IMR-90 (cell line): ENCODE measurements at regions not wholly inside any gene's neighbourhood (a gene's known extent, or its start where the extent isn't known, plus 50 kb on each side); places are given as distances from the start of the nearest gene placed in this dataset.

Experiments
- ATAC-seq: fragments of 200-7000 bp; cut with Tn5 transposase; 2 replicates; pipeline ENCODE4 v1.9.1; 2020; ENCODE audit warnings: low read depth, mild to moderate bottlenecking, moderate library complexity
- BruUV-seq: library from RNA; stranded (reverse); fragments of 400-500 nt; replicated peaks from 2 replicates; lab custom pipeline; 2021; lab: Mats Ljungman, UMichigan
- CTCF ChIA-PET: fragments of 300-600 bp; formaldehyde crosslinking; extraction: SDS; loops from one replicate; lab custom pipeline; 2021; ENCODE audit warnings: antibody characterized with exemption; lab: Yijun Ruan, JAX
- POLR2A ChIA-PET: fragments of 300-600 bp; sonication (Branson Sonifier 250); formaldehyde crosslinking; loops from one replicate; lab custom pipeline; 2022; ENCODE audit warnings: antibody characterized with exemption; ENCODE audit not compliant: unreplicated experiment; lab: Charles Lee
- DNase-seq: peaks from one replicate; pipeline ENCODE4 v3.0.0; 2013
- H2AFZ ChIP-seq: replicated peaks from 2 replicates; pipeline ENCODE3; 2013; ENCODE audit warnings: low read length, mild to moderate bottlenecking; ENCODE audit not compliant: poor library complexity
- H2AK5ac ChIP-seq: 2 replicates; pipeline ENCODE4 v1.6.1; 2013; ENCODE audit warnings: low read depth, low read length, inconsistent platforms
- H2AK9ac ChIP-seq: replicated peaks from 2 replicates; pipeline ENCODE3; 2013; ENCODE audit warnings: mild to moderate bottlenecking, low read depth, low read length, moderate library complexity; ENCODE audit not compliant: poor library complexity
- H2BK120ac ChIP-seq: 2 replicates; pipeline ENCODE4 v1.6.1; 2013; ENCODE audit warnings: low read depth, low read length, inconsistent platforms
- H2BK15ac ChIP-seq: 3 replicates; pipeline ENCODE4 v1.6.1; 2013; ENCODE audit warnings: low read depth, low read length, inconsistent platforms
- H2BK20ac ChIP-seq: 2 replicates; pipeline ENCODE4 v1.6.1; 2013; ENCODE audit warnings: low read depth, mild to moderate bottlenecking, inconsistent platforms, low read length, moderate library complexity
- H2BK5ac ChIP-seq: 2 replicates; pipeline ENCODE4 v1.6.1; 2013; ENCODE audit warnings: mild to moderate bottlenecking, low read depth, low read length, inconsistent platforms; ENCODE audit not compliant: poor library complexity, severe bottlenecking
- H3K14ac ChIP-seq: replicated peaks from 2 replicates; pipeline ENCODE4 v1.6.1; 2013; ENCODE audit warnings: low read depth, low read length, inconsistent platforms
- H3K18ac ChIP-seq: 2 replicates; pipeline ENCODE4 v1.6.1; 2013; ENCODE audit warnings: low read depth, low read length, control low read depth
- H3K23ac ChIP-seq: 2 replicates; pipeline ENCODE4 v1.6.1; 2013; ENCODE audit warnings: low read depth, low read length, inconsistent platforms
- H3K27ac ChIP-seq: 2 replicates; pipeline ENCODE4 v1.5.1; 2013; ENCODE audit warnings: mild to moderate bottlenecking, control low read depth, low read length; ENCODE audit not compliant: insufficient read depth
- H3K27me3 ChIP-seq: 2 replicates; pipeline ENCODE4 v1.6.1; 2013; ENCODE audit warnings: low read length; ENCODE audit not compliant: control insufficient read depth, insufficient read depth
- H3K36me3 ChIP-seq: 2 replicates; pipeline ENCODE4 v1.6.1; 2013; ENCODE audit warnings: low read length, mixed read lengths; ENCODE audit not compliant: control insufficient read depth, insufficient read depth
- H3K4ac ChIP-seq: 2 replicates; pipeline ENCODE4 v1.6.1; 2013; ENCODE audit warnings: low read depth, low read length, inconsistent platforms
- H3K4me1 ChIP-seq: 2 replicates; pipeline ENCODE4 v1.6.1; 2013; ENCODE audit warnings: low read length, mixed read lengths; ENCODE audit not compliant: control insufficient read depth, insufficient read depth
- H3K4me2 ChIP-seq: 2 replicates; pipeline ENCODE4 v1.6.1; 2013; ENCODE audit warnings: low read depth, mild to moderate bottlenecking, control low read depth, low read length, moderate library complexity
- H3K4me3 ChIP-seq: 2 replicates; pipeline ENCODE4 v1.5.1; 2013; ENCODE audit warnings: low read depth, mild to moderate bottlenecking, control low read depth, low read length, moderate library complexity; ENCODE audit not compliant: insufficient read depth
- H3K56ac ChIP-seq: 2 replicates; pipeline ENCODE4 v1.6.1; 2013; ENCODE audit warnings: low read length, inconsistent platforms; ENCODE audit not compliant: insufficient read depth; ENCODE audit errors: extremely low read depth
- H3K79me1 ChIP-seq, 2 experiments: 2 replicates each; pipeline ENCODE4 v1.6.1; 2013; ENCODE audit warnings: low read length in 2 of 2, inconsistent platforms in 1 of 2, low read depth in 1 of 2
- H3K9ac ChIP-seq: 2 replicates; pipeline ENCODE4 v1.6.1; 2013; ENCODE audit warnings: low read depth, low read length, control low read depth
- H3K9me1 ChIP-seq: 2 replicates; pipeline ENCODE4 v1.6.1; 2013; ENCODE audit warnings: low read length, inconsistent platforms; ENCODE audit not compliant: insufficient read depth
- H3K9me3 ChIP-seq: 2 replicates; pipeline ENCODE4 v1.6.1; 2013; ENCODE audit warnings: low read length; ENCODE audit not compliant: control insufficient read depth, insufficient read depth
- H4K20me1 ChIP-seq: 2 replicates; pipeline ENCODE4 v1.6.1; 2013; ENCODE audit warnings: low read length, inconsistent platforms; ENCODE audit not compliant: insufficient read depth
- H4K5ac ChIP-seq: 2 replicates; pipeline ENCODE4 v1.6.1; 2013; ENCODE audit warnings: mild to moderate bottlenecking, low read depth, low read length, control low read depth
- H4K8ac ChIP-seq, 2 experiments: 2 replicates each; pipeline ENCODE4 v1.6.1; 2013; ENCODE audit warnings: low read depth in 2 of 2, low read length in 2 of 2, control low read depth in 1 of 2, inconsistent platforms in 1 of 2
- H4K91ac ChIP-seq: 2 replicates; pipeline ENCODE4 v1.6.1; 2013; ENCODE audit warnings: low read depth, low read length, inconsistent platforms; ENCODE audit not compliant: insufficient read depth
- BHLHE40 ChIP-seq: fragments of 150-350 bp; IDR thresholded peaks from 2 replicates; pipeline ENCODE4 v1.6.1; 2016; ENCODE audit warnings: mild to moderate bottlenecking, low read depth, low read length
- MAZ ChIP-seq: IDR thresholded peaks from 2 replicates; pipeline ENCODE4 v1.6.1; 2012; ENCODE audit warnings: low read depth, mild to moderate bottlenecking, low read length, improper control_type of control experiment, moderate library complexity, borderline replicate concordance
- MXI1 ChIP-seq: IDR thresholded peaks from 2 replicates; pipeline ENCODE4 v1.6.1; 2012; ENCODE audit warnings: low read depth, mild to moderate bottlenecking, low read length, moderate library complexity, borderline replicate concordance
- RCOR1 ChIP-seq: IDR thresholded peaks from 2 replicates; pipeline ENCODE4 v1.6.1; 2012; ENCODE audit warnings: mild to moderate bottlenecking, low read length, improper control_type of control experiment; ENCODE audit not compliant: insufficient replicate concordance
- WGBS, 2 experiments: methylation state at CpG; one replicate each; pipeline versions ENCODE4 v1.1.5 to v1.1.7; 2013; ENCODE audit warnings: missing lambda C conversion rate in 2 of 2; ENCODE audit not compliant: insufficient read length in 1 of 2; ENCODE audit errors: extremely low coverage in 2 of 2; 5-methylcytosine and 5-hydroxymethylcytosine counted together
- dilution Hi-C: fragments of 300-500 bp; cut with HindIII; formaldehyde crosslinking; loops from one replicate; pipeline ENCODE4 v1.14.3; 2018; ENCODE audit warnings: low sequenced_read_pairs; ENCODE audit not compliant: unreplicated experiment
- in situ Hi-C: fragments of 300-500 bp; cut with MboI; formaldehyde crosslinking; loops from 3 replicates; pipeline ENCODE4 v1.14.3; 2019; ENCODE audit warnings: low sequenced_read_pairs, inconsistent platforms, mixed read lengths
- intact Hi-C: fragments of 100-400 bp; cut with micrococcal nuclease; formaldehyde crosslinking; loops from 2 replicates; pipeline ENCODE4 v1.10.0; 2022

DNA sequence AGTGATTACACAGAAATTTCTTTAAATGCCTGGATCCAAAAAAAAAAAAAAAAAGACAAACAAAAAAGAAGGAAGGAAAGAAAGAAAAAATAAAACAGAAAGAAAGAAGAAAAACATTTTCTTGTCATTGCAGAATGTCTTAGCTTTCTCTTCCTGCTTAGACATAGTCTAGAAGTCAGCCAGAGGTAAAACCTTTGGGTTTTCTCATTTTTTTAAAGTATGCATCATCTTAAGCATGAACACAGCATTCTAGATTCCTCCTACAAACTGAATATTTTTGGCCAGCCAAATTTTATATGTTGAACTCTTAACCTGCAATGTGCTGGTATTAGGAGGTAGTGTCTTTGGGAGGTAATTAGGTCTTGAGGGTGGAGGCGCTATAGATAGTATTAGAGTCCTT is 243.9 kb downstream of the TRIB2 start:
- no peak overlapping the region for H3K23ac ChIP-seq
- no peak overlapping the region for H2AFZ ChIP-seq
- H3K27me3 ChIP-seq: no peaks in the 10 kb centered on the region
- no peak overlapping the region for H3K4ac ChIP-seq
- H4K5ac ChIP-seq: no peak overlapping the region
- in situ Hi-C loops: no loop called here
- no peak overlapping the region for H2BK120ac ChIP-seq
- no peak overlapping the region for H3K9ac ChIP-seq
- H3K14ac ChIP-seq: no peak overlapping the region
- intact Hi-C loops: no loop called here
- no TSS peak for BruUV-seq
- no peaks in the 10 kb centered on the region for H3K79me1 ChIP-seq
- H4K91ac ChIP-seq: no peak overlapping the region
- no peaks in the 10 kb centered on the region for H3K9me3 ChIP-seq
- H2BK20ac ChIP-seq: no peak overlapping the region
- TF ChIP-seq MXI1: no peak
- no peak for TF ChIP-seq BHLHE40
- TF ChIP-seq RCOR1: no peak
- no peak for TF ChIP-seq MAZ
- CTCF ChIA-PET: interaction anchor here (0.9 kb wide), 1 partner anchor 11 kb away, joined by 4 read pairs; no protein-coding TSS in a partner anchor
- H2BK15ac ChIP-seq: no peak overlapping the region
- H2AK9ac ChIP-seq: no peak overlapping the region
- no peak overlapping the region for H3K18ac ChIP-seq
- no peak overlapping the region for H2AK5ac ChIP-seq
- peaks cover 1% of the 10 kb centered on the region; the same call in 1 of the 2 replicates for H3K4me1 ChIP-seq
- no peaks in the 10 kb centered on the region for H3K9me1 ChIP-seq
- H4K20me1 ChIP-seq: no peaks in the 10 kb centered on the region
- no peak for ATAC-seq
- H3K4me3 ChIP-seq: no peak overlapping the region
- DNase-seq: peak; percentile 16
- dilution Hi-C loops: no loop called here
- H3K36me3 ChIP-seq: no peaks in the 10 kb centered on the region
- H3K27ac ChIP-seq: no peak overlapping the region
- POLR2A ChIA-PET: no interaction called here
- no peak overlapping the region for H3K56ac ChIP-seq
- no peak overlapping the region for H2BK5ac ChIP-seq
- no CpG with 5 or more reads among the region's 1 CpG for WGBS, 2 experiments
- no peak overlapping the region for H4K8ac ChIP-seq
- H3K4me2 ChIP-seq: no peak overlapping the region
